Suprapubic skin (tissue), 4 donors: ENCODE measurements at regions not wholly inside any gene's neighbourhood (a gene's known extent, or its start where the extent isn't known, plus 50 kb on each side); places are given as distances from the start of the nearest gene placed in this dataset.

Experiments
- CTCF ChIP-seq, 2 donors: fragments of 200-600 bp in 1 of 2; fragments of 450-650 bp in 1 of 2; sonication (generic) in 1 of 2; IDR thresholded peaks; one replicate each; pipeline ENCODE4 v1.5.1; 2016 to 2019; ENCODE audit warnings: antibody characterized with exemption in 2 of 2, mild to moderate bottlenecking in 1 of 2, moderate library complexity in 1 of 2
- EP300 ChIP-seq: sonication (generic); formaldehyde crosslinking; IDR thresholded peaks from one replicate; pipeline ENCODE4 v1.6.1; 2017; ENCODE audit warnings: antibody characterized with exemption
- POLR2A ChIP-seq, 2 donors: fragments of 450-650 bp; IDR thresholded peaks; one replicate each; pipeline ENCODE4 v1.6.1; 2017; ENCODE audit warnings: antibody characterized with exemption in 2 of 2, mild to moderate bottlenecking in 2 of 2, moderate library complexity in 2 of 2
- POLR2AphosphoS5 ChIP-seq, 3 donors: sonication (generic); formaldehyde crosslinking; IDR thresholded peaks; one replicate each; pipeline ENCODE4 v1.6.1; 2017; ENCODE audit warnings: antibody characterized with exemption in 3 of 3

GRCh38 chr1:228900886-228901392 is 165.7 kb downstream of the RHOU start:
- TF ChIP-seq CTCF (IDR thresholded peaks at IDR 0.05) (no peak), POLR2A (IDR thresholded peaks at IDR 0.05) (no peak), EP300 (no peak), POLR2AphosphoS5 (IDR thresholded peaks at IDR 0.05) (no peak)
